ENCODE measurements at regions not wholly inside any gene's neighbourhood (a gene's known extent, or its start where the extent isn't known, plus 50 kb on each side); places are given as distances from the start of the nearest gene placed in this dataset.

DNA sequence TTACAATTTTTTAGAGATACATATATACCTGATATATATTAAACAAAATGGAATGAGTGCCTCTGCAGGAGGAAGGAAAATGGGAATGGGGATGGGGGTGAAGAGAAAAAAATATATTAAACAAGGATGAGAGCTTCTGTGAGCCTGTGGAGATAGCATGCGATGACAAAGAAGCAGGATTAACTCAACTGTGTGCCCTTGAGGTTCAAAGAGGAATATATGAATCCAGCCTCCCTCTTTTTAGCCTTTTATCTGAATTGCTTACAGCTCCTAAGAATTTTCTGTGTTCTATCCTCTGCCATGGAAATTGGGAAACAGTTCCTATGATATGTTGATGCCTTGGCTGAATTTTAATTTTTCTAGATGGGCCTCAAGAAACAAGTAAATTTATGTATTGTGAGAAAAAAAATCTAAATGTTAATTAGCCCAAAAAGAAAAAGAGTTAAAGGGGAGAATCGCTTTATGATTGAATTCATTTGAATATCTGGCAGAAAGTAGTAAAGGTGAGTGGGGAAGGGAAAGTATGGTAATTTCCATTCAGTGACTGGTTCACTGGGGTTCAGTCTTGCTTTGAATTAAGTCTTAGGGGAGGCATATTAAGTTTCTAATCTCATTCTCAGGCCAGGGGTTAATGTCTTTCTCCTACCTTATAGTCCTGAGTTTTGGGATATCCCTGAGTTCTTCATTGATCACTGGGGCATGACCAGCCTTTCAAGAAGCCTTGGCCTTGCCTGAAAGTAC, 106.3 kb upstream of the HMCN1 start:
- in situ Hi-C loops (cut with HindIII; ENCODE audit: extremely low pct_ligation_motif_present, low pct_unique_long_range_greater_than_20kb) = no loop called here
- BruUV-seq (replicated peaks) = no TSS peak
- no peak overlapping the region for H3K27ac ChIP-seq (ENCODE audit: extremely low read length, insufficient read depth, low read length)
- DNase-seq (ENCODE audit: low spot score) = no peak
- intact Hi-C loops (cut with micrococcal nuclease; ENCODE audit: unreplicated experiment) = loop anchor here (1.0 kb wide), 1 partner anchor 23 kb away; no protein-coding TSS in a partner anchor
- H3K9ac ChIP-seq (ENCODE audit: insufficient read depth, low read depth, low read length) = no peak overlapping the region
- no peak overlapping the region for H3K4me2 ChIP-seq (ENCODE audit: low read depth, low read length)
- no peaks in the 10 kb centered on the region for H3K27me3 ChIP-seq (ENCODE audit: control insufficient read depth in 1 of 2, insufficient read depth in 2 of 2, low read length in 2 of 2)
- no peak for ATAC-seq
- ChIA-PET POLR2A (no interaction called here), CTCF (ENCODE audit: low intra/inter-chr PET ratio, low total read pairs) (no interaction called here)
- no peak overlapping the region for H2AFZ ChIP-seq (ENCODE audit: low read length)
- no peak for FAIRE-seq
- H3K9me3 ChIP-seq (ENCODE audit: low read length) = no peaks in the 10 kb centered on the region
- H3K4me3 ChIP-seq (replicated peaks in 1 of 3; ENCODE audit: insufficient read depth in 1 of 3, low read depth in 2 of 3, low read length in 3 of 3) = no peak overlapping the region
- 54% methylated on average over 2 of the region's 2 CpGs for WGBS (ENCODE audit: low lambda C conversion rate)
- TF ChIP-seq IRF2 (CRISPR knock-in tag; IDR thresholded peaks at IDR 0.05) (no peak), CC2D1A (CRISPR knock-in tag; IDR thresholded peaks at IDR 0.05) (no peak), ZNF747 (CRISPR knock-in tag; IDR thresholded peaks at IDR 0.05; ENCODE audit: borderline replicate concordance) (no peak), KAT2B (IDR thresholded peaks at IDR 0.05; ENCODE audit: borderline replicate concordance, low read depth, low read length) (no peak), ZNF543 (CRISPR knock-in tag; IDR thresholded peaks at IDR 0.05) (no peak), SMYD3 (CRISPR knock-in tag; IDR thresholded peaks at IDR 0.05) (no peak), SRF (IDR thresholded peaks at IDR 0.05; ENCODE audit: low read depth, low read length) (no peak), MTF1 (CRISPR knock-in tag; IDR thresholded peaks at IDR 0.05) (no peak)
- TF ChIP-seq, protein P1, sequence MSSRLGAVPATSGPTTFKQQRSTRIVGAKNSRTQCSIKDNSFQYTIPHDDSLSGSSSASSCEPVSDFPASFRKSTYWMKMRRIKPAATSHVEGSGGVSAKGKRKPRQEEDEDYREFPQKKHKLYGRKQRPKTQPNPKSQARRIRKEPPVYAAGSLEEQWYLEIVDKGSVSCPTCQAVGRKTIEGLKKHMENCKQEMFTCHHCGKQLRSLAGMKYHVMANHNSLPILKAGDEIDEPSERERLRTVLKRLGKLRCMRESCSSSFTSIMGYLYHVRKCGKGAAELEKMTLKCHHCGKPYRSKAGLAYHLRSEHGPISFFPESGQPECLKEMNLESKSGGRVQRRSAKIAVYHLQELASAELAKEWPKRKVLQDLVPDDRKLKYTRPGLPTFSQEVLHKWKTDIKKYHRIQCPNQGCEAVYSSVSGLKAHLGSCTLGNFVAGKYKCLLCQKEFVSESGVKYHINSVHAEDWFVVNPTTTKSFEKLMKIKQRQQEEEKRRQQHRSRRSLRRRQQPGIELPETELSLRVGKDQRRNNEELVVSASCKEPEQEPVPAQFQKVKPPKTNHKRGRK (CRISPR knock-in tag; IDR thresholded peaks at IDR 0.05) = no peak
- H4K20me1 ChIP-seq (ENCODE audit: insufficient read depth, low read length) = no peaks in the 10 kb centered on the region
- H3K79me2 ChIP-seq (ENCODE audit: insufficient read depth, low read length) = no peaks in the 10 kb centered on the region
- H3K4me1 ChIP-seq (ENCODE audit: insufficient read depth, low read length) = 0 out of 2 replicates have a peak, but pooled peaks cover 6% of the 10 kb centered on the region
- no peaks in the 10 kb centered on the region for H3K36me3 ChIP-seq (replicated peaks in 1 of 2; ENCODE audit: control insufficient read depth in 1 of 2, insufficient read depth in 2 of 2, low read length in 2 of 2)
